H1 (cell line): ENCODE measurements at regions not wholly inside any gene's neighbourhood (a gene's known extent, or its start where the extent isn't known, plus 50 kb on each side); places are given as distances from the start of the nearest gene placed in this dataset.

Experiments used
- CTBP2 ChIP-seq: IDR thresholded peaks from 2 replicates; pipeline ENCODE4 v1.7.0; 2011; ENCODE audit warnings: borderline replicate concordance, mild to moderate bottlenecking, moderate library complexity, mixed read lengths, low read length; ENCODE audit not compliant: insufficient read depth, insufficient read length
- EP300 ChIP-seq, 2 experiments: IDR thresholded peaks; 1 replicate in 1 of 2; 2 replicates in 1 of 2; pipeline ENCODE4 v1.6.1; 2011 to 2012; ENCODE audit warnings: low read depth in 2 of 2, low read length in 2 of 2, mild to moderate bottlenecking in 2 of 2, borderline replicate concordance in 1 of 2, inconsistent platforms in 1 of 2, moderate library complexity in 1 of 2
- GTF2F1 ChIP-seq: IDR thresholded peaks from 2 replicates; pipeline ENCODE4 v1.6.1; 2012; ENCODE audit warnings: low read depth, low read length, improper control_type of control experiment, borderline replicate concordance
- NANOG ChIP-seq: IDR thresholded peaks from 2 replicates; pipeline ENCODE4 v1.6.1; 2011; ENCODE audit warnings: low read length, low read depth, mild to moderate bottlenecking, inconsistent platforms; ENCODE audit not compliant: insufficient read depth, poor library complexity, severe bottlenecking
- SIN3A ChIP-seq, 2 experiments: IDR thresholded peaks in 1 of 2; conservative IDR thresholded peaks in 1 of 2; 2 replicates each; pipeline ENCODE4 v1.6.1; 2011 to 2012; ENCODE audit warnings: low read length in 2 of 2, improper control_type of control experiment in 1 of 2, low read depth in 1 of 2, mild to moderate bottlenecking in 1 of 2
- SP4 ChIP-seq: IDR thresholded peaks from 2 replicates; pipeline ENCODE4 v1.6.1; 2012; ENCODE audit warnings: low read length, inconsistent platforms
- TCF12 ChIP-seq: IDR thresholded peaks from 2 replicates; pipeline ENCODE4 v1.6.1; 2011; ENCODE audit warnings: low read depth, mild to moderate bottlenecking, low read length
- ZNF274 ChIP-seq: IDR thresholded peaks from 2 replicates; pipeline ENCODE4 v1.7.0; 2012; ENCODE audit warnings: low read length, borderline replicate concordance; ENCODE audit errors: extremely low read depth

DNA sequence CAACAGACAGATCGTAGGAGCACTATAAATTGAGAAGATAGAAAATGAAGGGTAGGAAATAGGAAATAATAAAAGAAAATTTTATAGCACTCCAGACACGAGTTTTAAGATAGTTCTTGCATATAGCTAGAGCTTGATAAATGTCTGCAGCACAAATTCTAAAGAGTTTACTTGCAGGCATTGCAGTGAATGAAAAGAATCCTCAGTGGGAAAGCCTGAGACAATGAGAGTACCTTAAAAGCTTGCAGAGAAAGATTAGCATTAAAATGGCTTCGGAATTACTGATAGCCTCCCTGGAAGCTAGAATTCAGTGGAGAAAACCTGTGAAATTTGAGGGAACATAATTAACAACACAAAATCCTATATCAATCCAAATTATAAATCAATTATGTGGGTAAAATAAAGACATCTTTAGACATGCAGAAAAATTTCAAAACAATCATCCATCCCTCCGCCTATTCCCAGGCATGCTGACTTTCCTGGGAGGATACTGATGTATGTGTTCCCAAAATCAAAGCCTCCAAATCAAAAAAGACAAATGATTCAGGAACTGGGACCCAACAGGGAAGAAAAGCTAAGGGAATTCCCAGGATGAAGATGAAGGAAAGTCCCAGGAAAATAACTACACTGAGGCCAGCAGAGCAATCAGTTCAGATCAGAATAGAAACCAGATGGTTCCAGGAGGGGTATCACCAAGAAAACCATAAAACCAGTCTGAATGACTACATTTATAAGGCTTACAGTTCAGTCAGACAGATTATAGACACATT lies 305.9 kb upstream of the USP25 start (continued):
- TF ChIP-seq TCF12, result 0 out of 2 replicates have a peak, but pooled peaks have one; percentile 6
- TF ChIP-seq EP300 (IDR thresholded peaks at IDR 0.05; ENCODE audit: borderline replicate concordance in 1 of 2, low read depth in 2 of 2, low read length in 2 of 2), result no peak
- no peak for TF ChIP-seq CTBP2
- no peak for TF ChIP-seq GTF2F1
- no peak for TF ChIP-seq SP4
- TF ChIP-seq NANOG, result peak; percentile 68
- no peak for TF ChIP-seq SIN3A (conservative IDR thresholded peaks at IDR 0.05 in 1 of 2, IDR thresholded peaks at IDR 0.05 in 1 of 2; ENCODE audit: low read depth in 1 of 2, low read length in 2 of 2)
- TF ChIP-seq ZNF274, result no peak
